Cardiac fibroblast (primary cell): ENCODE measurements at regions not wholly inside any gene's neighbourhood (a gene's known extent, or its start where the extent isn't known, plus 50 kb on each side); places are given as distances from the start of the nearest gene placed in this dataset.

Source experiments
- DNase-seq, 2 donors: peaks; one replicate each; pipeline versions ENCODE4 v3.0.0 to v3.0.0-alpha.2; 2010; ENCODE audit warnings: low read depth in 2 of 2
- H3K4me3 ChIP-seq, 2 donors: replicated peaks in 1 of 2; 1 replicate in 1 of 2; 2 replicates in 1 of 2; pipeline ENCODE4 v1.5.1; 2011; ENCODE audit warnings: low read depth in 2 of 2, low read length in 2 of 2, mild to moderate bottlenecking in 2 of 2, moderate library complexity in 1 of 2
- CTCF ChIP-seq: IDR thresholded peaks from one replicate; pipeline ENCODE4 v1.5.1; 2011; ENCODE audit warnings: low read depth, mild to moderate bottlenecking, low read length, inconsistent platforms

GRCh38 chr5:154690488-154690887 lies 64.7 kb upstream of the LARP1 start:
- DNase-seq = no peak
- H3K4me3 ChIP-seq = no peak overlapping the region
- TF ChIP-seq CTCF = no peak

- no peak overlapping the region for H3K4me3 ChIP-seq
- no peak for TF ChIP-seq CTCF
- no peak for DNase-seq
Observed at GRCh38 chr5:154686490-154686889, 68.7 kb upstream of the LARP1 start.

- TF ChIP-seq CTCF = no peak
- peak overlapping the region; percentile 46 to 49 for H3K4me3 ChIP-seq
- DNase-seq = no peak
Observed at GRCh38 chr5:154683101-154683880, 71.9 kb upstream of the LARP1 start.

DNA sequence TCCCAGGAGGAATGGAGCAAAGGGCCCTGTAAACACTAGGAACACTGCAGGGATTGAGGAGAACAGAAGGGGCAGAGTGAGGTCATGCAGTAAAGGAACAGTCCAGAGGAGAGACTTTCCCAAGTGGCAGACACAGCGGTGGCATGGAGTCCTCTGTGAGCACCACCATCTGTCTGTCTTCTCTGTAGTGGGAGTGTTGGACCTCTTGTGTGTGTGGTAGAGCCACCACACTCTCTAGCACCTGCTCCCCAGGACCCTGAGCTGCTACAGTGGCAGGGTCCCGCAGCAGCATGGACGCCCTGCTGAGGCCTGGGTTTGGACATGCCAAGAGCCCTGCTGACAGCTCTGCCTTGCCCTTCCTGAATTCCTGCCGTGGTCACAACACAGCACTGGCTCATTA lies 75.7 kb upstream of the LARP1 start:
- DNase-seq = no peak
- no peak overlapping the region for H3K4me3 ChIP-seq
- no peak for TF ChIP-seq CTCF

- peak; percentile 25 to 47 for DNase-seq
- no peak for TF ChIP-seq CTCF
- no peak overlapping the region for H3K4me3 ChIP-seq
Observed at GRCh38 chr5:154677921-154678320, 77.3 kb upstream of the LARP1 start.

DNA sequence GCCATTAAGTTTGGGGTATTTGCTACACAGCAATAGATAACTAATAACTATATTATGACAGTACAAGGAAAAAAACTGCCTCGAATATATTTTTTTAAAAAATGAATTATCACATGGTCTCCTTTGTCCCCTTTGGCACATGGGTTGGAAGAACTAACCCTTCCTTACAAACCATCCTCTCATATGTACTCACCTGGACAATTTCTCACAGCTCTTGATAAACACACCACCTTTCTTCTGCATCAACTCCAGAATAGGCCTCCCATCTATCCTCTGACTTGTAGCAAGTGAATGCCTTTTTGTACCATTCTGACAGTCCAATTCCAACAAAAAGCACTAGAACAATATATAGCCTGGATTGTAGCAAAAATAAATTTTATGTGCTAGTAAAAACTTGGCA lies 78.7 kb upstream of the LARP1 start:
- no peak for TF ChIP-seq CTCF
- DNase-seq = no peak
- H3K4me3 ChIP-seq = no peak overlapping the region

DNA sequence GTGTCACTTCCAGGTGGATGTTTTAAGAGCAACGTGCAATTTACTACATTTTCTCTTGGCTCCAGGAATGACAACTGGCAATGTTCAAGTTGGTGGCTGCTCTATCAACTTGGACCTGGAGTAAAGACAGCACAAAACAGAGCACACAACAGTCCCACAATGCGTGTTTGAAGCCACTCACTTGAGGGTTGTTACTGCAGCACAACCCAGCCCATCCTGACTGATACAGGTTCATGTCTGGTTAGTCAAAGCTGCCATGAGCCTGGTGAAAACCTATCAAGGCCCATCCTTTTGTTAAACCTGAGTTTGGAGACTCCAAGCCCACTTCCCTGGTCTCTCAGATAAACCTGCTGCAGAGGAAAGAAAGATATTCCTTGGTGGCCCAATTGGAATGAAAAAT lies 81.1 kb upstream of the LARP1 start:
- DNase-seq = no peak
- no peak overlapping the region for H3K4me3 ChIP-seq
- TF ChIP-seq CTCF = no peak
